ENCODE measurements at regions not wholly inside any gene's neighbourhood (a gene's known extent, or its start where the extent isn't known, plus 50 kb on each side); places are given as distances from the start of the nearest gene placed in this dataset.
"Not testable (repeated sequence)": the region's sequence is repeated elsewhere in the genome, so short reads cannot be mapped to it uniquely, and the experiment has no call there.

- WGBS, 2 donors: 95 to 96% methylated on average over 3 of the region's 3 CpGs
- intact Hi-C loops (cut with DNase I): no loop called here
- H3K9me3 ChIP-seq (ENCODE audit: control insufficient read depth, low read length): no peaks in the 10 kb centered on the region
- H3K27ac ChIP-seq (ENCODE audit: low read depth in 1 of 2, low read length in 2 of 2): no peak overlapping the region
- no peaks in the 10 kb centered on the region for H3K36me3 ChIP-seq (ENCODE audit: control insufficient read depth in 1 of 2, insufficient read depth in 2 of 2, low read length in 1 of 2)
- no peak for DNase-seq
- peaks cover 0 to 1% of the 10 kb centered on the region in 2 donors for H3K4me1 ChIP-seq (ENCODE audit: control insufficient read depth in 1 of 2, insufficient read depth in 2 of 2, low read length in 2 of 2)
- no peak overlapping the region for H3K4me3 ChIP-seq (ENCODE audit: low read length in 2 of 2)
- ATAC-seq (ENCODE audit: low FRiP score): no peak
- H3K27me3 ChIP-seq (ENCODE audit: control insufficient read depth in 1 of 2, insufficient read depth in 2 of 2, low read length in 1 of 2): no peaks in the 10 kb centered on the region
Measured at GRCh38 chr18:46222093-46222492, 117.9 kb downstream of the HAUS1 start.

- peaks cover 0 to 1% of the 10 kb centered on the region in 2 donors for H3K4me1 ChIP-seq (ENCODE audit: control insufficient read depth in 1 of 2, insufficient read depth in 2 of 2, low read length in 2 of 2)
- no peak overlapping the region for H3K4me3 ChIP-seq (ENCODE audit: low read length in 2 of 2)
- 84 to 87% methylated on average over 8 of the region's 8 CpGs for WGBS, 2 donors
- DNase-seq: no peak
- no peaks in the 10 kb centered on the region for H3K36me3 ChIP-seq (ENCODE audit: control insufficient read depth in 1 of 2, insufficient read depth in 2 of 2, low read length in 1 of 2)
- ATAC-seq (ENCODE audit: low FRiP score): no peak
- no peak overlapping the region for H3K27ac ChIP-seq (ENCODE audit: low read depth in 1 of 2, low read length in 2 of 2)
- no peaks in the 10 kb centered on the region for H3K27me3 ChIP-seq (ENCODE audit: control insufficient read depth in 1 of 2, insufficient read depth in 2 of 2, low read length in 1 of 2)
- intact Hi-C loops (cut with DNase I): no loop called here
- H3K9me3 ChIP-seq (ENCODE audit: control insufficient read depth, low read length): no peaks in the 10 kb centered on the region
Measured at GRCh38 chr18:46222710-46223360, 118.7 kb downstream of the HAUS1 start.

GRCh38 chr18:46224181-46224775 is 120.1 kb downstream of the HAUS1 start:
- H3K27me3 ChIP-seq (ENCODE audit: control insufficient read depth in 1 of 2, insufficient read depth in 2 of 2, low read length in 1 of 2): no peaks in the 10 kb centered on the region
- H3K4me1 ChIP-seq (ENCODE audit: control insufficient read depth in 1 of 2, insufficient read depth in 2 of 2, low read length in 2 of 2): peaks cover 0 to 1% of the 10 kb centered on the region in 2 donors
- DNase-seq (no peak), ATAC-seq (ENCODE audit: low FRiP score) (no peak)
- intact Hi-C loops (cut with DNase I): no loop called here
- no peak overlapping the region for H3K4me3 ChIP-seq (ENCODE audit: low read length in 2 of 2)
- WGBS, 2 donors: 55 to 64% methylated on average over 2 of the region's 2 CpGs
- H3K27ac ChIP-seq (ENCODE audit: low read depth in 1 of 2, low read length in 2 of 2): no peak overlapping the region
- H3K36me3 ChIP-seq (ENCODE audit: control insufficient read depth in 1 of 2, insufficient read depth in 2 of 2, low read length in 1 of 2): no peaks in the 10 kb centered on the region
- H3K9me3 ChIP-seq (ENCODE audit: control insufficient read depth, low read length): no peaks in the 10 kb centered on the region

- no peak for ATAC-seq (ENCODE audit: low FRiP score)
- DNase-seq: no peak
- intact Hi-C loops (cut with DNase I): no loop called here
- H3K4me1 ChIP-seq (ENCODE audit: control insufficient read depth in 1 of 2, insufficient read depth in 2 of 2, low read length in 2 of 2): peaks cover 0 to 1% of the 10 kb centered on the region in 2 donors
- H3K9me3 ChIP-seq (ENCODE audit: control insufficient read depth, low read length): no peaks in the 10 kb centered on the region
- WGBS, 2 donors: 92 to 100% methylated on average over 1 of the region's 1 CpG
- no peak overlapping the region for H3K4me3 ChIP-seq (ENCODE audit: low read length in 2 of 2)
- H3K27me3 ChIP-seq (ENCODE audit: control insufficient read depth in 1 of 2, insufficient read depth in 2 of 2, low read length in 1 of 2): no peaks in the 10 kb centered on the region
- no peak overlapping the region for H3K27ac ChIP-seq (ENCODE audit: low read depth in 1 of 2, low read length in 2 of 2)
- no peaks in the 10 kb centered on the region for H3K36me3 ChIP-seq (ENCODE audit: control insufficient read depth in 1 of 2, insufficient read depth in 2 of 2, low read length in 1 of 2)
Measured at GRCh38 chr18:46226461-46226860, 122.3 kb downstream of the HAUS1 start.

GRCh38 chr18:46229641-46230040 is 125.5 kb downstream of the HAUS1 start:
- WGBS, 2 donors: 94% methylated on average over 11 of the region's 11 CpGs
- H3K4me3 ChIP-seq (ENCODE audit: low read length in 2 of 2); H3K27me3 ChIP-seq (ENCODE audit: control insufficient read depth in 1 of 2, insufficient read depth in 2 of 2, low read length in 1 of 2); ATAC-seq (ENCODE audit: low FRiP score); intact Hi-C loops (cut with DNase I); H3K4me1 ChIP-seq (ENCODE audit: control insufficient read depth in 1 of 2, insufficient read depth in 2 of 2, low read length in 2 of 2); DNase-seq; H3K27ac ChIP-seq (ENCODE audit: low read depth in 1 of 2, low read length in 2 of 2); H3K9me3 ChIP-seq (ENCODE audit: control insufficient read depth, low read length); H3K36me3 ChIP-seq (ENCODE audit: control insufficient read depth in 1 of 2, insufficient read depth in 2 of 2, low read length in 1 of 2): not testable (repeated sequence)

GRCh38 chr18:46236156-46236555 is 132.0 kb downstream of the HAUS1 start:
- WGBS, 2 donors: 72 to 87% methylated on average over 4 of the region's 4 CpGs
- ATAC-seq (ENCODE audit: low FRiP score) (no peak), DNase-seq (no peak)
- Histone ChIP-seq H3K9me3 (ENCODE audit: control insufficient read depth, low read length) (no peaks in the 10 kb centered on the region), H3K27ac (ENCODE audit: low read depth in 1 of 2, low read length in 2 of 2) (no peak overlapping the region), H3K4me3 (ENCODE audit: low read length in 2 of 2) (no peak overlapping the region), H3K36me3 (ENCODE audit: control insufficient read depth in 1 of 2, insufficient read depth in 2 of 2, low read length in 1 of 2) (no peaks in the 10 kb centered on the region), H3K4me1 (ENCODE audit: control insufficient read depth in 1 of 2, insufficient read depth in 2 of 2, low read length in 2 of 2) (peaks cover 0 to 2% of the 10 kb centered on the region in 2 donors), H3K27me3 (ENCODE audit: control insufficient read depth in 1 of 2, insufficient read depth in 2 of 2, low read length in 1 of 2) (no peaks in the 10 kb centered on the region)
- intact Hi-C loops (cut with DNase I): no loop called here

- H3K27ac ChIP-seq (ENCODE audit: low read depth in 1 of 2, low read length in 2 of 2): no peak overlapping the region
- ATAC-seq (ENCODE audit: low FRiP score): no peak
- no peak overlapping the region for H3K4me3 ChIP-seq (ENCODE audit: low read length in 2 of 2)
- no peaks in the 10 kb centered on the region for H3K9me3 ChIP-seq (ENCODE audit: control insufficient read depth, low read length)
- H3K4me1 ChIP-seq (ENCODE audit: control insufficient read depth in 1 of 2, insufficient read depth in 2 of 2, low read length in 2 of 2): peaks cover 0 to 2% of the 10 kb centered on the region in 2 donors
- WGBS, 2 donors: 45 to 58% methylated on average over 1 of the region's 1 CpG
- H3K27me3 ChIP-seq (ENCODE audit: control insufficient read depth in 1 of 2, insufficient read depth in 2 of 2, low read length in 1 of 2): no peaks in the 10 kb centered on the region
- DNase-seq: no peak
- no peaks in the 10 kb centered on the region for H3K36me3 ChIP-seq (ENCODE audit: control insufficient read depth in 1 of 2, insufficient read depth in 2 of 2, low read length in 1 of 2)
- intact Hi-C loops (cut with DNase I): no loop called here
Measured at GRCh38 chr18:46237891-46238290, 133.7 kb downstream of the HAUS1 start.

- no peaks in the 10 kb centered on the region for H3K36me3 ChIP-seq (ENCODE audit: control insufficient read depth in 1 of 2, insufficient read depth in 2 of 2, low read length in 1 of 2)
- no peaks in the 10 kb centered on the region for H3K9me3 ChIP-seq (ENCODE audit: control insufficient read depth, low read length)
- DNase-seq (no peak), ATAC-seq (ENCODE audit: low FRiP score) (no peak)
- no peak overlapping the region for H3K4me3 ChIP-seq (ENCODE audit: low read length in 2 of 2)
- intact Hi-C loops (cut with DNase I): no loop called here
- H3K27ac ChIP-seq (ENCODE audit: low read depth in 1 of 2, low read length in 2 of 2): no peak overlapping the region
- H3K27me3 ChIP-seq (ENCODE audit: control insufficient read depth in 1 of 2, insufficient read depth in 2 of 2, low read length in 1 of 2): no peaks in the 10 kb centered on the region
- peaks cover 0 to 2% of the 10 kb centered on the region in 2 donors for H3K4me1 ChIP-seq (ENCODE audit: control insufficient read depth in 1 of 2, insufficient read depth in 2 of 2, low read length in 2 of 2)
Measured at GRCh38 chr18:46239549-46239948, 135.4 kb downstream of the HAUS1 start.

GRCh38 chr18:46239998-46240397 is 135.8 kb downstream of the HAUS1 start:
- Histone ChIP-seq H3K27me3 (ENCODE audit: control insufficient read depth in 1 of 2, insufficient read depth in 2 of 2, low read length in 1 of 2) (no peaks in the 10 kb centered on the region), H3K4me3 (ENCODE audit: low read length in 2 of 2) (no peak overlapping the region), H3K36me3 (ENCODE audit: control insufficient read depth in 1 of 2, insufficient read depth in 2 of 2, low read length in 1 of 2) (no peaks in the 10 kb centered on the region), H3K4me1 (ENCODE audit: control insufficient read depth in 1 of 2, insufficient read depth in 2 of 2, low read length in 2 of 2) (peaks cover 0 to 2% of the 10 kb centered on the region in 2 donors), H3K9me3 (ENCODE audit: control insufficient read depth, low read length) (no peaks in the 10 kb centered on the region), H3K27ac (ENCODE audit: low read depth in 1 of 2, low read length in 2 of 2) (no peak overlapping the region)
- ATAC-seq (ENCODE audit: low FRiP score) (no peak), DNase-seq (no peak)
- intact Hi-C loops (cut with DNase I): no loop called here
- WGBS, 2 donors: 84 to 86% methylated on average over 4 of the region's 4 CpGs

Measured in aorta (tissue), 5 donors.